HG03135 (cell line): ENCODE measurements at regions not wholly inside any gene's neighbourhood (a gene's known extent, or its start where the extent isn't known, plus 50 kb on each side); places are given as distances from the start of the nearest gene placed in this dataset.
"Not testable (repeated sequence)": the region's sequence is repeated elsewhere in the genome, so short reads cannot be mapped to it uniquely, and the experiment has no call there.

ENCODE experiments used
- ATAC-seq: cut with Tn5 transposase; IDR thresholded peaks from one replicate; pipeline ENCODE4 v1.9.1; 2021; ENCODE audit warnings: mild to moderate bottlenecking, moderate library complexity; ENCODE audit not compliant: unreplicated experiment

DNA sequence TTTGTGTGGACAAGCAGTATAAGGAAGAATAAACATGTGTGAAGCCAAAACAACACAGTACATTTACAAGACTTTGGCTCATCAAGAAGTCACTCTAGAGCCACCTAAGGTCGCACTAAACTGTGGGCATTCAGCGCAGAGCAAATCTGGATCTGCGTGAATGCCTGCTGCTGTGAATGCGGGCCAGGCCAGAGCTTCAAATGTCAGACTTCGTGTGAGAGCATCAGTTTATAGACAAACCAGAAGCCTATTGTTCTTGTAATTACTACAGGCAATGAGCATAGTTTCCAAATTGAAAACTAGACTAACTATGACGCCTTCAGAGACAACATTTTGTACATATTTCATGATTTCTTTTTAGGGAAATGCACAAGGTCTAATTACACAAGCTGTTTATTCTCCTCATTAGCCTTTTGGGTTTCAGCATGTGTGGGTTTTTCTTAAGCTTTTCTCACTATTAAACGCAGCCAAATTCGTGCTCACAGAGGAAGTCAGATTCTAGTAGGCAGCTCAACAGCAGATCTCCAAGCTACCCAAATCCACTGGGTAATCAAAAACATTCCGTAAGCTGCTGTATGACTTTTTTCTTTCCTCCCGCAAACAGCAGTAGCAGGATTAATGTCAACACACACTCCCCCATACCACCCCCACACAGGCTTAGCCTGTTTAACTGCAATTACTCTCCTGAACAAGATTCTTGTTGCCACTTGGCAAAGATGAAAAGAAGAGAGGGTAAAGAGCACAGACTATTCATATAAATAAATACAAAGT, 84.5 kb upstream of the SETMAR start:
- no peak for ATAC-seq

DNA sequence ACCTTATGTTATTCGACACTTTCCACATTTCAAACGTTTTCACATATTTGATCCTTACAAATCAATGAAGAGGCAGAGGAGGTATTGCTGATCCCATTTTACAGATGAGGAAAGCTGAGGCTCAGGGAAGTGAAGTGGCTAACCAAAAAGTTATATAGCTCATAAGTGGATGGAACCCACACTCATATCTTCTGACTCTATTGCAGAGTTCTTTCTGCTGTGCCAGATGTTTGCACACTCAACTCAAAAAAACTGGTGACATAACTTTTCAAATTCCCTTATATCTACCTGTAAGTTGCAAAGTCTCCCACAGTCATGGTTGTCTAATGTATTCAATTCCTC, 84.0 kb upstream of the SETMAR start:
- no peak for ATAC-seq

DNA sequence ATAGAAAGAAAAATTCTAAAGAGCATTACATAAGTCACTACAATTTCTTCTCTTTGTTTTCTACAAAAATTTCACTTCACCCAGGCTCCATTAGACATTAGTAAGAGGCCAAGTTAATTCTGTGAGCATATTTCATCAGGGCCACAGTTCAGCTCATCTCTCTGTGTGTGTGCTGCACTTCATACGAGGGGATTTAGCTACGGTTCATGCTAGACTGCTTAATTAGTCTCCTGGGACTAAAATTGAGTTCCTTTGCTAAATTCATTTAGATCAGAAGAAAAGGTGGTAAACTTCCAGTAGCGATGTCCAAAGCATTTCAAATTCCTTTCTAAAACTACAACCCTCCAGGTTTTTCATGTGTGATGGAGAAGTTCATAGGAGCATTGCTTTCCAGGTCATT, 83.1 kb upstream of the SETMAR start:
- ATAC-seq: no peak

DNA sequence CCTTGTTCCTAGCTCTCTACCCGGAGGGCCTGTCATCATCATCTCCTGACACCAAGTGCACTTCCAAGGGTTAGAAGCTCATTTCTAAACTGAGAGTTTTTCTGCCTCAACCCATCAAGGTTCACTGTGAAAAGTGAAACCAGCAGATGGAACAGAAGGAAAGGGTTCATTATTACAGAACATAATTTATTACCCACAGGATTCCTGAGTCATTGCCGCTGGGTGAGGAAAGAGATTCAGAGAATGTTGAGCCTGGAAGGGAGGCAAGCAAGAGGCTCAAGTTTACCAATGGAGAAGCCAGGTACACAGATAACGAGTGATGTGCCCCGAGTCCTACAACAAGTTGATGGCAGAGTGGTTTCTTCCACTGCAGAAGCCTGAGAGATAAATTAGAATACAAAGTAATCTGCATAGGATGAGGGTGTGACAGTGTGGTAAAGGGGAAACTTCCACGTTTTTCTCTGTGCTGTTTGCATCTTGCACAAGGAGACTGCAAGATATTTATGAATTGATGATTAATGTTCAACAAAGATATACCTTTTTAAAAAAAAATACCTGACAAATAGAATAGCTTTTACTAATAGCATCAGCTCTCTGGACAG, 80.5 kb upstream of the SETMAR start:
- no peak for ATAC-seq

DNA sequence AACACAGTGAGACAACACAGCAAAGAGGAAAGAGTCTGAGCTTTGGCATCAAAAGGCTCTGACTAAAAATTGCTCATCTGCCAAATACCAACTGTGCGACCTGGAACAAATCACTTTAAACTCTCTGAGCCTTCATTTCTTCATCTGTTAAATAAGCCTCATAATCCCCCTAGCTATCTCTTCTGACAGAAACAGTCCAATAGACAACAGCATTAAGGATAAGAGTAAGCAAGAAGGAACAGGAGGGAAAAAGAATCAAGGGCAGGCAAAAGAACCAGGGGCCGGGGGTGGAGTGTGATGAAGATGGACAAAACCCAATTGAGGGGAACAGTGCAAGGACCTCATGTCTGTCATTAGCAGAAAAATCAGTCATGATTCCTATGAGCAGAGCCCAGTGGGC, 79.4 kb upstream of the SETMAR start:
- ATAC-seq: no peak

DNA sequence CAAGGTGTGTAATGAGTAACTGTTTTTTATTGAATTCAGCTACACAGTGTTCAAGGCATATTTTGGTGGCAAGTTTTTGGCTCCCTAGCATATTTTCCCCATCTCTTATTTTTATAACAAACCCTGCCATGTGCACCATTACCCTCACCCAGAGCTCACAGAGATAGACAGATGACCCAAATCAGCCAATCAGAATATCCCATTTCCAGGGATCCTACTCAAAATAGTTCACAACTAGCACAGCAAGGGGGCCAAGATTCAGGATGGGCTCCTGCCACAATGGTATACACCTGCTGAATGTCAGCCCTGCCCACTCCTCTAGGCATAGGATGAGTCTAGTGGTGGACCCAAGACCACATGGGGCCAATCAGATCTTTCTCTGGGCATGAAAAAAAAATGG, 78.8 kb upstream of the SETMAR start:
- no peak for ATAC-seq

DNA sequence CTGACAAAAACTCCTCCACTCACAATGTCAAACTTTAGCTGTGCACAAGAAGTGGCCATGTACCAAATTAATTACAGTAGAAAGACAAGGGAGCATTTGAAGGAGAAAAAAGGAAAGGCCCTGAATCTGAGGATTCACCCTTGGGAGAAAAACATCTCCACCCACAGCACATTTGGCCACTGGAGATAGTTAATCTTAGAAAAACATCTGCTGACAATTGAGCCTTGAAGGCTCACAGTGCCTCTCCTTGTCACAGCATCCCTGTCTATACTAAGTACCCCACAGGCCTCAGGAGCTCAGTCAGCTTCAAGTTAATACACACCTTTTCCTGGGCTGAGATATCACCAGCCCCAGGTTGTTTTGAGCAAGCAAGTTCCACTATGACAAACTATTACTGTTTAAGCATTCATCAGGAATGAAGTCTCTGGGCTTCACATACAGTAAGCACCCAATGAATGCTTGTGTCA, 78.1 kb upstream of the SETMAR start:
- no peak for ATAC-seq

DNA sequence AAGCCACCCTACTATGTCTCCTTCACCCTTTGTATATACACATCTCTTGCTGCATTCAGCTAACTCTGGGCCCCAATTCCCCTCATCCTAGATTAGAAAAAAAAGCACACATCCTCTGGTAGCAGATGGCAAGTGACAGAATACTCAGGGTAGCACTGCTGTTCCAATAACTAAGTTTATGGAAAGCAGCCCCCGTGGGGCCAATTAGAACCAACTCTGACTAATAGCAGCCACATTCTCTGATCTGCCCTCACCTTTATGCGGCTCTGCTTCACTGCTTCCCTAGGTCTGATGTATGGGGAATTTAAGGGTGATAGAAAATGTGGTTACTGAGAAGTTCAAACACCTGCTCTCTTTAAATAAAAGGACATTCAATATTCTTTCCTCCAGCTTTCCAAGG, 74.9 kb upstream of the SETMAR start:
- ATAC-seq: no peak

DNA sequence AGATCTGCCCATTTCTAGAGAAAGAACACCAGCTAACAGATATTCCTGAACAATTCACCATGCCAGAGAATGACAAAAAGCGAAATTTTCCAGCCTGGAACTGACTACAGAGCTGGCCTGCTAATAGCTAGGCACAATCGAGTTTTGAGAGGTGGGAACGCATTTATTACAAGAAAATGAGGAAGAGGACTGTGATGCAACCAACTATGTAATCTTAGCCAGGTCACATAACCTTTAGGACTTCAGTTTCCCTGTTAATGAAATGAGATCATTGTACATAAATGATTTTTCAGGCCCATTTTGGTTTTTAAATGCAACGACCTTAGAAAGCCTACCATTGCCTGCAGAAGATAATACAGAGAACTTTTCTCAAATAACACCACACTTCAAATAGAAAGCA, 72.1 kb upstream of the SETMAR start:
- ATAC-seq: no peak

DNA sequence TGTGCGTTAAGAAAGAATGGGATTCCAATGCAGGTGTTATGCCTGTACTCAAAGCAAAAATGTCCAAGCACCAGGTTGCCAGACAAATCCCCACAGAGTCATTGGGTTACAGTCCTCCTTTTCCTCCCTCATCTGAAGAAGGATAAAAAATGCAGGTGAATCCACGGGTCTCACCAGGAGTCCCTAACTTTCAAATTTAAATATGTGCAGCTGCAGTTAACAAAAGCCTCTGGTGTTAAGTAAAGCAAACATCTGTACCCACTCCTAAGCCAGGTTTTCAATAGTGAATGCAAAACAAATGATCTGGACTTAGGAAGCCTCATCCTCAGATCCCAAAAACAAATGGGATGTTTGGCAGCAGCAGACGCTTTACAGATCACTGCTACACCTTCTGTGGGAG, 70.4 kb upstream of the SETMAR start:
- no peak for ATAC-seq

DNA sequence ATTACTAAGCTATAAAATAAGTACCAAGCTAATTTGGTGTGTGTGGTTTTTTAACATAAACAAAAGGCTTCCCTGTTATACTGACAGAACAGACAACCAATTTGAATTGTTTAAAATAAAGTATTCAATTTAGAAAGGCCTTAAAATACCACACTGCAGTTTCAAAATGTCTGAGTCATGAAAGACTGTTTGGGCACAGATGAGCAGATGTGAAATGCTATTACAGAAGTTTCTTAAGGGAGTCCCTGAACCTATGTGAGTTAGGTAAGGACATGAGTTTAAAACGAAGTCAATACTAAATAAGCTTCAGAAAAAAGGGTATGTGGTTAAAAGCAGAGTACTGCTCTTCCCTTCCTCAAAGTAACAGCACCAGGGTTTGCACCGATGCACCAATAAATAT, 69.7 kb upstream of the SETMAR start:
- no peak for ATAC-seq

DNA sequence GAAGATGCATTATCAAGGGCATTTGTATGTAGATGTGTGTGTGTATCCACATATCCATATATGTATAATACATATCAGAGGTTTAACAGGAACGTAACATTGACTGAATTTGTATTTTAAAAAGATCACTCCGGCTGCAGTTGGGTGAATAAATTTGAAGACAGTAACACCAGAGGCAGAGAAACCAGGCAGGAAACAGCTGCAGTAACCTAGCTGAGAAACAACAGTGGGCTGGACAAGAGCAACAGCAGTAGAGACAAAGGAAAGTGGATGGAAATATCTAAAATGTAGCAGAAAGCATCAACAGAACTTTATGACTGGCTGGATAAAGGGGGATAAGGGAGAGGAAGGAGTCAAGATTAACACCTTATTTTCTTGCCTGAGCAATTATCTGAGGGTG, 68.3 kb upstream of the SETMAR start:
- no peak for ATAC-seq

DNA sequence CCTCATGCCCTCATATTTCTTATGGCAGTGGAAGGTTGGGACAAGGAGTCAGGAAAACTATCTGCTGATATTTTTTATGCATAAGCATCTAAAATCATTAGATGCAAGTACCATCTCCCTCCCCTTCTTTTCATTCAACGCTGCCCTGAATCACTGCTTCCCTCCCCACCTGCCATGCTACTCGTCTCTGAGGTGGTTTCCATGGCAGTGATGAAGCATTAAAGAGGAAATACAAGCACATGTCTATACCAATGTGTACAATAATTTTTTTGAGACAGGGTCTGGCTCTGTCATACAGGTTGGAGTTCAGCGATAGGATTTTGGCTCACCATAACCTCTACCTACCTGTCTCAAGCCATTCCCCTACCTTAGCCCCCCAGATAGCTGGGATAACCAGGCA, 67.5 kb upstream of the SETMAR start:
- no peak for ATAC-seq

DNA sequence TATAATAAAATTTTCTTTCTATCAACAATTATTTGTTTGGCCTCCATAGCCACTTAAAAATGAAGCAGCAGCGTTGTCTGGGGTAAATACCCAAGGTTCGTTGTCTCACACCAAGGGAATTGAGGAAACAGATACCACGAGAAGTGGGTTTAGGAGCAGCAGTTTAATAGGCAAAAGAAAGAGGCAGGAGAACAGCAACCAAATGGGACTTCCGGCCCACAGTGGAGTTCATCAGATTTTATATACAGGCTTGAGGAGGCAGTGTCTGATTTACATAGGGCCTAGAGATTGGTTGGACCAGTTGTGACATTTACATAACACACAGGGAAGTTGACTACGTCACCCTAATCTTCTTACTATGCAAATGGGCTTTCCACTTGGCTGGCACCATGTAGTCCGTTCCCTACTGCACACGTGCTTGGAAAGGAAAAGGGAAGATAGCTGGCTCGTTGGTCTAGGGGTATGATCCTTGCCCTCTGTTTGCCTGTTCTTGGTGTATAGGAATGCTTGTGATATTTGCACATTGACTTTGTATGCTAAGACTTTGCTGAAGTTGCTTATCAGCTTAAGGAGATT, 61.5 kb upstream of the SETMAR start:
- no peak for ATAC-seq

DNA sequence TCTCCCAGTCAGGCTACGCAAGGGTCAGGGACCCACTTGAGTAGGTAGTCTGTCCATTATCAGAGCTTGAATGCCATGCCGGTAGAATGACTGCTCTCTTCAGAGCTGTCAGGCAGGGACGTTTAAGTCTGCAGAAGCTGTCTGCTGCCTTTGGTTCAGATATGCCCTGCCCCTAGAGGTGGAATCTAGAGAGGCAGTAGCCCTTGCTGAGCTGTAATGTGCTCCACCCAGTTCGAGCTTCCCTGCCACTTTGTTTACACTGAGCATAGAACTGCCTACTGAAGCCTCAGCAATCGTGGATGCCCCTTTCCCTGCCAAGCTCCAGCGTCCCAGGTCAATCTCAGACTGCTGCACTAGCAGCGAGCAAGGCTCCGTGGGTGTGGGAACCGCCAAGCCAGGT, 57.5 kb upstream of the SETMAR start:
- ATAC-seq: no peak

DNA sequence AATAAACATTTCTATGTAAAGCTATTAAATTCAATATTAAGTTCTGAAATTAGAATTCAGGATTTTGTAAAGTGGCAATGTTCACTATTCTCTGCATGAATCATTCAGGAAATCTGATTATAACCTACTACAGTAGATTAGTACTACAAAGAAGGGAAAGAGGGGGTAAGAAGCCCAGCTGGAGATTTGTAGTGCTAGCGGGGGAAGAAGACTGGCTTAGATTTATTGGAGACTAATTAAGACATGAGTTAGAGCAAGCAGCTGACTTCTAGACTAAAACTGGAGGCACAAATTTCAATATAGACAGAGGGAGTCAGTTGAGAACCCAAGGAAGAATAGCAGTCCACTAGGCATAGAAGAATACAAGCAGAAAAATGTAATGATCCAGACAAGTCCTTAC, 55.8 kb upstream of the SETMAR start:
- ATAC-seq: no peak

DNA sequence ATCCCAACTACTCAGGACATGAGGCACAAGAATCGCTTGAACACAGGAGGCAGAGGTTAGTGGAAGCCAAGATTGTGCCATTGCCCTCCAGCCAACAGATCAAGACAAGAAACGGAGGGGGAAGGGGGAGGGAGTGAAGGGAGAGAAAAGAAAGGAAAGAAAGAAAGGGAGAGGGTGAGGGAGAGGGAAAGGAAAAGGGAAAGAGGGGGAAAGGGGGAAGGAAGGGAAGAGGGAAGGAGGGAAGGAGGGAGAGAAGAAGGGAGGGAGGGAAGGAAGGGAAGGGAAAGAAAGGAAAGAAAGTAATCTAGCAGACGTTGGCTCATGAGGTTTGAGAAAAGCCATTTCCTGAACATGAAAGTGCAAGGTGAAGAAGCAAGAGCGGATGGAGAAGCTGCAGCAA, 53.1 kb upstream of the SETMAR start:
- no peak for ATAC-seq

DNA sequence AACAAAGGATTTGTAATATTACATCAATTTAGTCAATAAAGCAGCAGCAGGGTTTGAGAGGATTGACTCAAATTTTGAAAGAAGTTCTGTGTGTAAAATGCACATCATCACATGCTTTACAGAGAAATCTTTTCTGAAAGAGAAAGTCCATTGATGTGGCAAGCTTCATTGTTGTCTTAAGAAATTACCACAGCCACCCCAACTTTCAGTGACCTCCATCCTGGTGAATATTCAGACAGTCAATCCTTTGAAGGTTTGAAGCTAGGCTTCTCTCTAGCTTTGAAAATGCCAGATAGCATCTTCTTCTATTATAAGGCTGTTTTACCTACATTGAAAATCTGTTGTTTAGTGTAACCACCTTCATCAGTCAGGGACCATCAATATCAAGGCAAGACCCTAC, 51.8 kb upstream of the SETMAR start:
- ATAC-seq: no peak

DNA sequence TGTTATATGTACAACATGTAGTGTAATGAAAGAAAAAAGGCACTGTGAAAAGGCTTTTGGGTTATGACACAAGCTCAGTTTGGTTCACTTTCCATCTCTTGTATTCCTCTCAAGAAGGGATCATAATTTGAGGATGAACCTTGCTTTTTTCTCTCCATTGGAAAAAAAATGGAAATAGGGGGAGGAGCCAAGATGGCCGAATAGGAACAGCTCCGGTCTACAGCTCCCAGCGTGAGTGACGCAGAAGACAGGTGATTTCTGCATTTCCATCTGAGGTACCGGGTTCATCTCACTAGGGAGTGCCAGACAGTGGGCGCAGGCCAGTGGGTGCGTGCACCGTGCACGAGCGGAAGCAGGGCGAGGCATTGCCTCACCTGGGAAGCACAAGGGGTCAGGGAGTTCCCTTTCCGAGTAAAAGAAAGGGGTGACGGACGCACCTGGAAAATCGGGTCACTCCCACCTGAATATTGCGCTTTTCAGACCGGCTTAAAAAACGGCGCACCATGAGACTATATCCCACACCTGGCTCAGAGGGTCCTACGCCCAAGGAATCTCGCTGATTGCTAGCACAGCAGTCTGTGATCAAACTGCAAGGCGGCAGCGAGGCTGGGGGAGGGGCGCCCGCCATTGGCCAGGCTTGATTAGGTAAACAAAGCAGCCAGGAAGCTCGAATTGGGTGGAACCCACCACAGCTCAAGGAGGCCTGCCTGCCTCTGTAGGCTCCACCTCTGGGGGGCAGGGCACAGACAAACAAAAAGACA, 49.9 kb upstream of the SETMAR start:
- not testable (repeated sequence) for ATAC-seq
